Astrocyte (in vitro differentiated cells and primary cell): ENCODE measurements at regions not wholly inside any gene's neighbourhood (a gene's known extent, or its start where the extent isn't known, plus 50 kb on each side); places are given as distances from the start of the nearest gene placed in this dataset.

ENCODE experiments used
- EZH2 ChIP-seq: IDR thresholded peaks from 2 replicates; pipeline ENCODE4 v1.6.1; 2012; ENCODE audit warnings: mild to moderate bottlenecking, low read length, inconsistent platforms; ENCODE audit not compliant: insufficient read depth
- TF ChIP-seq, protein P1 (sequence below): IDR thresholded peaks from 2 replicates; pipeline ENCODE4 v1.5.1; 2011; ENCODE audit warnings: low read depth, mild to moderate bottlenecking, inconsistent platforms, low read length, moderate library complexity; ENCODE audit not compliant: insufficient read depth

DNA sequence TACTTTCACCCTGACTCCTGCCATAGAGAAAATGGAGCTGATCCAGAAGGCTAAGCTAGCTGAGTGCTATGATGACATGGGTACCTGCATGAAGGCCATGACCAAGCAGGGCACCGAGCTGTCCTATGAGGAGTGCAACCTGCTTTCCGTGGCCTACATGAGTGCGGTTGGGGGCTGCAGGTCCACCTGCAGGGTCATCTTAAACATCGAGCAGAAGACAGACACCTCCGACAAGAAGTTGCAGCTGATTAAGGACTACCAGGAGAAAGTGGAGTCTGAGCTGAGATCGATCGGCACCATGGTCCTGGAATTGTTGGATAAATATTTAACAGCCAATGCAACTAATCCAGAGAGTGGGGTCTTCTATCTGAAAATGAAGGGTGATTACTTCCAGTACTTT lies 438.0 kb downstream of the TMA16 start:
- TF ChIP-seq, protein P1, sequence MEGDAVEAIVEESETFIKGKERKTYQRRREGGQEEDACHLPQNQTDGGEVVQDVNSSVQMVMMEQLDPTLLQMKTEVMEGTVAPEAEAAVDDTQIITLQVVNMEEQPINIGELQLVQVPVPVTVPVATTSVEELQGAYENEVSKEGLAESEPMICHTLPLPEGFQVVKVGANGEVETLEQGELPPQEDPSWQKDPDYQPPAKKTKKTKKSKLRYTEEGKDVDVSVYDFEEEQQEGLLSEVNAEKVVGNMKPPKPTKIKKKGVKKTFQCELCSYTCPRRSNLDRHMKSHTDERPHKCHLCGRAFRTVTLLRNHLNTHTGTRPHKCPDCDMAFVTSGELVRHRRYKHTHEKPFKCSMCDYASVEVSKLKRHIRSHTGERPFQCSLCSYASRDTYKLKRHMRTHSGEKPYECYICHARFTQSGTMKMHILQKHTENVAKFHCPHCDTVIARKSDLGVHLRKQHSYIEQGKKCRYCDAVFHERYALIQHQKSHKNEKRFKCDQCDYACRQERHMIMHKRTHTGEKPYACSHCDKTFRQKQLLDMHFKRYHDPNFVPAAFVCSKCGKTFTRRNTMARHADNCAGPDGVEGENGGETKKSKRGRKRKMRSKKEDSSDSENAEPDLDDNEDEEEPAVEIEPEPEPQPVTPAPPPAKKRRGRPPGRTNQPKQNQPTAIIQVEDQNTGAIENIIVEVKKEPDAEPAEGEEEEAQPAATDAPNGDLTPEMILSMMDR, result no peak
- TF ChIP-seq EZH2, result no peak
